Left cardiac atrium (tissue), 4 donors: ENCODE measurements at regions not wholly inside any gene's neighbourhood (a gene's known extent, or its start where the extent isn't known, plus 50 kb on each side); places are given as distances from the start of the nearest gene placed in this dataset.
A peak's percentile ranks its signal among the peaks of the same experiment; 100 is the strongest.

ENCODE experiments used
- ATAC-seq, 2 donors: fragments of 200-7000 bp; cut with Tn5 transposase; one replicate each; pipeline ENCODE4 v1.9.1; 2020; ENCODE audit warnings: mild to moderate bottlenecking in 2 of 2, moderate library complexity in 2 of 2
- DNase-seq: peaks from one replicate; pipeline ENCODE4 v3.0.0-alpha.2; 2020
- intact Hi-C, 2 donors: fragments of 100-400 bp; cut with DNase I; formaldehyde crosslinking; loops; one replicate each; pipeline versions ENCODE4 v1.14.1 to v1.15.1; 2022 to 2023
- donor health status: DM: no; HTN: yes; CAD: no.
- donor health status: DM: no; HTN: yes; CAD: no; lungs with severe emphysema.
- donor health status: DM: yes; HTN: yes; CAD: no.
- donor health status: Dilated cardiomyopathy.

DNA sequence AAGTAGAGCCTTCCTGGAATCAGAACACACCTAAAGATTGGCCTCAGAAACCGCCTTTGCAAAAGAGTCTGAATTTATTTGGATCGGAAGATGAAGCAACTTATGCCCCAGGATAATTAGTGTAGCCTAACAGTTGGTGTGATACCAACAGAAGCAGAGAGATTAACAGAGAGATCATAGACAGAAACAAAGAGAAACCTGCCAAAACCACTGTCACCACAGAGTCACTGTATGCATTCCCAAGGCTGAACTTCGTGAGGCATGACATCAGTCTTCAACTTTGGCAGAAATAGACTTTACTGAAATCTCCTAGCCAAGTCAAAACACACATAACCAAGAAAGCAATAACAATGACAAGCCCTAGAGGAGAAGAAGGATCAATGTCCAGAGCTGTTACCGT is 361.8 kb downstream of the ELAVL2 start:
- intact Hi-C loops = no loop called here
- no peak for ATAC-seq
- no peak for DNase-seq

DNA sequence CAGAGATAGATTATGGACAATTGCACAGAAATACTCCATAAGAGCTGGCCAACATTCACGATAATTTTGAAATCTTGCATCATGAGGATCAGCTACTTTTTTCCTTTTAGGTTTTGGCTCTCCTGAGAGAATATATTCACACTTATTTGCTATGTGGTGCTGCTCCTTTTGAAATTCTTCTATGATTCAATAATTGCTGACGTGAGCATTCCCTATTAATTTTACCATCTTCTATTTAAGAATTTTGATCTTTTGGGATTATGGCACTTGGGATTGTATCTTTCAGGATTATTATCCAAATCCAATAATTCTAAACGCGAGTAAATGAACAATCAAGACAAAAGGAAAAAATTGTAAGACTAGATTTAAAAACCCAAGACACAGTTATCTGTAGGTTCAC is 358.8 kb downstream of the ELAVL2 start:
- DNase-seq (no peak), ATAC-seq (no peak)
- intact Hi-C loops = no loop called here

DNA sequence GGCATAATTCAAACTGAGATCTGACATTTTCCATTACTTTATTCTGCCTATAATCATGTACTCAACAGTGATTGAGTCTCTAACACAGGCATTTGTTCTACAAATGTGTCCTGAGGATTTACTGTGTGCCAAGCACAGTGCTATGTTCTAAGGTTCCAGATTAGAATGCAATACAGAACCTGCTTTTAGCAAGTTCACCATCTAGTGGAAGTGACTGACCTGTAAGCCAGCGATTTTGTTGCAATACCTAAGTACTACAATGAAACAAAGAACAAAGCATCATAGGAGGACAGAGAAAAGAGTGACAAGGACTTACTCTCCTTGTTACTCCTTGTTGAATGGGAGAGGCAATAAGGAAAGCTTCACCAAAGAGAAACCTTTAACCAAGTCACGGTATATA is 348.1 kb downstream of the ELAVL2 start:
- ATAC-seq (no peak), DNase-seq (no peak)
- intact Hi-C loops = no loop called here

DNA sequence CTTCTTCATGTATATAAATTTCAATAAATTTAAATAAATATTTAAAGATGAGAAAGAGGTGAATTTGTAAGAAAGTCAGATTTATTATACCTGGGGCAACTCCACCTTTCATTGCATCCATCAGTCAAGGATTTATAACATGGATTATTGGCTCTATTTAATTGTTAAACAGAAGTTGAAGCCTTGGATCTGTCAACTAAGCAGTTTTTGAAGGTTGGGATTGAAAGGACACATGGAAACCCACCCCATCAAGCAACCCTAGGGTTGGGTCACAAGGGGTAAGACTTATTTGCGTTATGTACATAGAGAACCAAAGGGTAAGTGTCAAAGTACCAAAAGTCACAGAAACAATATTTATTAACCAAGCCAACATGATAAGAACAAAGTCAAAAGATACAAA is 342.5 kb downstream of the ELAVL2 start:
- DNase-seq (no peak), ATAC-seq (no peak)
- intact Hi-C loops = no loop called here

DNA sequence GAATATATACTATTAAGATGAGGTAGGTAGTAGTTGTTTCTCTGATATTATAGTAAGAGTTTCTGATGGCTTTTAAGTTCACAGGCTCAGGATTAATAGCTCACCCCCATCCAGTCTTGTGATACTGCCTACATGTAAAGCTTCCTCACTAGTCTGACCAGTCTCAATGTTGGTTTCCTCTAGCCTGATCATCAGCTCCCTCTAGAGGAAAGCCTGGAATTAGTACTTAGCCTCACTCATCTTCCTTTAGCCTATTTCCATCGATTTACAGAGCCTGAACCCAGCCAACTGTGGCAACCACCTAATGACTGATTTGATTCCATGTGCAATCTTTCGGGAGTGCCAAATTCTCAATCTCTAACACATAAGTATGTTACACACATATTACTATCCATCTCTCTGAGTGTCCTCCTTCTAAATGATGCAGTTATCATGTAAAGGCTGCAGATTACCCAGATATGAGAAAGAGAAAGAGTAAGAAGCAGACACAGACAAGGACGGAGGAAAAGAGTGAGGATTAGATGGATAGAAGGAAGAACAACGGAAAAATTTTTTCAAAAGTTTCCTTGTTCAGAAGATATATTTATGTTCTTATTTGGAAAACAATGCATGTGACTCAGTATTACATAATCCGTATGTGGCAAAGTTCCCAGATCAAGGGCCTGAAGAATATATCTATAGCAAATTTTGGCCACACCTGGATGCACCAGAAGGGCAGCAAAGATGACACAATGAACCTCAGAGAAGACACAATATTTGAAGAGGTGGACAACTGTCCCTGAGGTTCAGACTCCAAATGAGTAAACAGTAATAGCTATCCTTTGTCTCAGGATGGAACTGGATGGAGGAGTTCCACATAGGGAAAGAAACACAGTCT is 333.7 kb downstream of the ELAVL2 start:
- intact Hi-C loops = no loop called here
- ATAC-seq = peak; percentile 57 to 84
- DNase-seq = no peak

DNA sequence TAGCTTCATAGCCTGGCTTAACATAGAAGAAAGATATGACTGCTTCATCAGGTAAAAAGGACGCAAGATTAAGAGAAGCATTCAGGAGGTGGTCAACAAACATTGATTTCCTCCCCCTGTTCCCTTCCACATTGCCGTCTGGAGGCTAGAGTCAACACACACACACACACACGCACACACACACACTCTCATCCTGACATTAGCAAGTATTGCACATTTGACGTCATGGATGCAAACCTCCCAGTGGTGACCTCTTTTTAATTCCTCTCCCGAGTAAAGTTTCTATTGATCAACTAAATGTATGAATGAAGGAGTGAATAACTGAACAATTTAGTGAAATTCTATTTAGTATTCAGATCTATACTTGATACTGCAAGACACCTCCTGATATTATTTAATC is 332.8 kb downstream of the ELAVL2 start:
- ATAC-seq (no peak), DNase-seq (no peak)
- intact Hi-C loops = no loop called here

DNA sequence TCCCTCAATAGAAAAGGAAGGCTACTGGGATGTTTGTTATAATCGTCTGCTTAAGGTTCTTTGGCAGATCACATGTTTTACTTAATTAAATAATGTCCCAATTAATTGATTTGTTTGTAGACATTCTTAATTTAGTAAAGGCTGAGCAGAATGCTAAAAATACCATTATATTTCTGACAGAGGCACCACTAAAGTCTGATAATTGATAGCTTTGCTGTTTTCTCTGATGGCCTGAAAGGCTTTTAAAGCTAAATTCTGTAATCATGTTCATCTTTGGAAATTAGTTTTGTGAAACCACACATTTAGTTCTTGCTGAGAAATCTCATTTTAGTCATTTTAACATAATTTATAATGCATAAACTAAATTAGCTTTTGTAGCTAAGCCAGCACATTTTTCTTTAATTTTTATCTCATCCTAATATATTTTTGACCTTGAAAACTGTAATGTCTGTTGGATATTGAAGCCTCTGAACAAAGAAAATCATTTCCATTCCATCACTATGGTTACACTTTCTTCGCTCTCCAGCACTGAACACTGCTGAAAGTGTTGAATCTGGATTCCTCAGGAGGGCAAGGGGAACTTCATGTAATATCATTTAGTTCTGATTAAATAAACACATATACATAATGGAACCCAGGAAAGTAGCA is 329.4 kb downstream of the ELAVL2 start:
- no peak for ATAC-seq
- intact Hi-C loops = no loop called here
- DNase-seq = no peak

DNA sequence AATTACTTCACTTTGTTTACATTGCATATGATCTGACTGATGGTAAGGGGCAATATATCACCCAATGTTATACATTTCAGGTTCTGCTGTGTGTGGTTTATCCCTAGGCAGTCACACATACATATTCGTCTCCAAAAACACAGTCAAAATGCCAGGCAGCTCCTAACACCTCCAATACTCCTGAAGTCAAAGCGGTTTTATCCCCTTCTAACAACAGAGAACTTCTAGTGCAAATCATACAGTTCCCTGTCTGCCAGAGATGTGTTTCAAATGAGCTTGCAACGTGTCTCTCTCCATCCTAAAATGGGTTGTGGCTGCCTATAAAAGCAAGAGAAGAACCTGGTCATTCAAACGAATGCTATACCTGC is 328.9 kb downstream of the ELAVL2 start:
- ATAC-seq (no peak), DNase-seq (no peak)
- intact Hi-C loops = no loop called here

DNA sequence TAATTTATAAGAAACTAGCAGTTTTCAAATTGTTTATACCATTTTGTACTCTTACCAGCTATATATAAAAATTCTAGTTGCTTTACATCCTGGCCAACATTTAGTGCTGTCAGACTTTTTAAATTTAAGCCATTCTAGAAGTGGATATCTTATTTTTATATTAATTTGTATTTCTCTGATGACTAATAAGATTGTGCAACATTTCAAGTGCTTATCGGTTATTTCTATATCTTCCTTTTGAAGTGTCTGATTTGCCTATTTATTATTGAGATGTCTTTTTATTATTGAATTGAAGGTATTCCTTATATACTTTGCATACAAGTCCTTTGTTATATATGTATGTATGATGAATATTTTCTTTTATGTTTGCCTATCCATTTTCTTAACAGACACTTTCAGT is 324.0 kb downstream of the ELAVL2 start:
- no peak for ATAC-seq
- no peak for DNase-seq
- intact Hi-C loops = no loop called here

DNA sequence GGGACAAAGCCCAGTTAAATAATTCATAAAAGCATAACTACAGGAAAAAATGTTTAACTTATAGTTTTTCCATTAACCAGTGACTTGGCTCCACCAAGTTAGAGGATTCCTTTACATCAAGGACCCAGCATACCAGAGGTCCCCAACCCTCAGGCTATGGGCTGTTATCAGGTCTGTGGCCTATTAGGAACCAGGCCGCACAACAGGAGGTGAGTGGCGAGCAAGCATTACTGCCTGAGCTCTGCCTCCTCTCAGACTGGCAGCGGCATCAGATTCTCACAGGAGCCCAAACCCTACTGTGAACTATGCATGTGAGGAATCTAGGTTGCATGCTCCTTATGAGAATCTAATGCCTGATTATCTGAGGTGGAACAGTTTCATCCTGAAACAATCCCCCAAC is 303.1 kb downstream of the ELAVL2 start:
- DNase-seq = no peak
- intact Hi-C loops = no loop called here
- ATAC-seq = no peak

DNA sequence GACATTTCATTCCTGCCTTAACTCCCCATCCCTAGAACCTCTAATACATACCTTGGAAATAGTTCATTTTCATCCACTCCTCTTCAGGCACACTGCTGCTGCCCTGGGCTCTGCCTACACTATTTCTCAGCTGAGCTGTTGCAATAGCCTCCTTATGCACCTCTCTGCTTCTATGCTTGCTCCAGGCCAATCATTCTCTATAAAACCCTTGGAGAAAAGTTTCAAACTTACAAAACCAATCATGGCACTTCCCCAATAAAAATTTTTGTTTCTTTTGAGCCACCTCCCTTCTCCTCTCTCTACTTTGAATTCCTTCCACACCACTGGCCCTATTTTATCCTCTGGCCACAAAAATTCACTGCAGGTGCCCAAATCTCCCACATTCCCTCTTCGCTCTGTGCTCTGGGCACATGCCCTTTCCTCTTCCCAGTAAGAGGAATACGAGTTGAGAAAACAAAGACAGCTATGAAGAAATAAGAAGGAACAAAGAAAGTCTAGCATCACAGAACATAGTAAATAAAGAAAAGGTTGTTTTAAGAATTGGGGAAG is 301.4 kb downstream of the ELAVL2 start:
- intact Hi-C loops = no loop called here
- DNase-seq (no peak), ATAC-seq (no peak)

DNA sequence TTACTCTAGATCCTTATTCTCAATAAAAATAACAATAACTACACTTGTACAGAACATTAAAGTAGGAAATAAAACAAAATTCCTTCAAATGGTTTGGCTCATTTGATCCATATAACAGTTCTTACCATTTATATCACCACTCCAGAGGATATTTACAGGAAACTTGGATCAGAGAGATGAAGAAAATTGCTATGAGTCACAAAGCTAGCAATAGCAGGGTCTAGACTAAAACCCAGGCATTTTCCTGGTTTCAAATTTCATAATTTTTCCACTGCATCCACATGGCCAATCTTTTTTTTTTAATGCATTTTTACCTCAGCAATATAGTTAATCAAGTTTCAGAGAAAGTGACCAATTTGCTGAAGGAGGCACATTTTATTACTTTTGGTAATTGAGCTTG is 299.2 kb downstream of the ELAVL2 start:
- intact Hi-C loops = no loop called here
- DNase-seq (no peak), ATAC-seq (no peak)

DNA sequence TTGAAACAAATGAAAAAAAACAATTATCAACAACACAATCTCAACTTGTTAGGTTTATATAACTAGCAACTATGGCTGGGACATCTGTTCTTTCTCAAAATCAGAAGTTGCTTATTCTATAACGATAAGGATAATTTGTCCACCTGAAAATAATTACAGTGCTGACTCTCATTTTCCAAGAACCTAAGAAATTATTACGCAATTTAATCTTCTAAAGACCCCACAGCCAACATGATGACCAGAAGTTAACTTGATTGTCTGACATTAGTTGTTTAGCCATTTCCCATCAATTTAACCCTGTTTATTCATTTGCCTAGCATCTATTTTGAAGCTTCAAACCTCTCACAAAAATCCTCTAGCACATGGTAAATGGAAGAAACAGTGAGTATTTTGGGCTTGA is 293.8 kb downstream of the ELAVL2 start:
- no peak for ATAC-seq
- intact Hi-C loops = no loop called here
- no peak for DNase-seq

DNA sequence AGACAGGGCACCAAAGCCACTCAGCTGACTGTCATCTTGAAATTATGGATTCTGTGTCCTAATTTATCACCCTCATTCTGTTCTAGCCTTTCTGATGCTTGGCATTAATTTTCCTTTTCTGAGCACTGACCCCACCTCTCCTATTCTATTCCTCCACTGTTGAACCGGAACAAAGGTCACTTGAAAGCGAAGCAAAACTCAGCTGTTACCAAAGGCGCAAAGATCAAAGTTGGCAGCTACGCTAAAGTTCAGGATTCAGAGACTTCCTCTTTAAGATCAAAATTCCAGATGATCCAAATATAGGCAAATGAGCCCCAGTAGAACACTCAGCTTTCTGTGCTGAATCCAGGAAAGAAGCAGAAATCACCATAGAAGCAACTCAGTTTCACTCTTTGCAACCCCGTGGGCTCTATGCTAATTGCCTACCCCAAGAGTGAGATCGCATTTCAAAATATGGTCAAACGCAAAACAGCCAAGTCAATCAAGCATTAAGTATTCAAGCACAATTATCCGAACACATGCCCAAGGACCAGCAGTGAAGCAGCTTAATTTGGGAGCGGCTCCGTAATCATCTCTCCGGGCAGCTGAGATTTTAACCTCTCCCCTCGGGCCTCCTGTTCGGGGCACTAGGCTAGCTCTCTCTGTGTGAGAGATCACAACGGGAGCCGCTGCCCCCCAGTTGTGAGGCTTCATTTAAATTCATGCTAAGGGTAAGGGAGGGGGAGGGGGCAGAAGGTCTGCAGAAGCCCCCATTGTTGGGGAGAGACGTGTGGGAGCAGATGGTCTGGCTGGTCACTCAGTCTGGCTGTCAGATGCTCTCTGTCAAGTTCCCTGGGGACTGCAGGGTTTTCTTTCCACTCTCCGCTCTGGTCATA is 288.6 kb downstream of the ELAVL2 start:
- intact Hi-C loops = no loop called here
- ATAC-seq (no peak), DNase-seq (no peak)

DNA sequence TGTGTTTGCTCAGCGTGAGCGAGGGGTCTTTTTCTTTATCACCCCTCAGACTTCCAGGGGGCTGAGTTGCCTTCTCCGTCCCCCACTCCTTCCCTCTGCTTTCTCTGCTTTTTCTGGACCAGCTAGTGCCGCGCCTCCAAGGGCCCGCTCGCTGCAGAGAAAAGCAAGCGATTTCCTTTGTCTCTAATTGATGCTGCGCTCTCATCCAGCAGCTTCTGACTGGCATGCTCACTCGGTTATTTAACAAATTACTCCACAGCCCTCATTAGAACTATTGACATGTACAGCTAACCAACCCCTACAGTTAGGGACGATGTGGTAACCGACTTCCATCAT is 288.0 kb downstream of the ELAVL2 start:
- no peak for DNase-seq
- ATAC-seq = no peak
- intact Hi-C loops = no loop called here

DNA sequence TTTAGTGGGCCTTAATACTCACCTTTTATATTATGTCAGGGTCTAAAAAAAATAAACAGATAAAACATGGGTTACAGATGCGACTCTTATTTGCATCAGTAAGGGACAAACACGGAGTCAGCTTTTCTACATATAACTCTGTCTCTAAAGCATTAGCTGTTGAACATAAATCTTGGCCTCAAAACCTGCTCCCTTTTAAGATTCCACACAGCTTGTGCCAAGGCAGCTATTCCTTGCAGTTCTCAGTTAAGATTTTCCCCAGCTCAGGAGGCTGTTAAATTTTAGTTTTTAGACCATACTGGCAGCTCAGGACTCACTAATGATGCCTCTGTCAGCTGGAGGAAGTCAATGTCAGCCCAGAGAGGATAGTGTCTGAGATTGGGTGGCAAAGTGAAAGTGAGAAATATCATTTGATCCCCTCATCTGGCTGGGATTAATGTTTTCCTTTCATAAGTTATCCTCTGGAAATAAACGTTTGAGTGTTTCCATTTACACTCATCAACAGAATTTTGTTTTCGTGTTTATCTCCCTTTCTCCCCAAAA is 287.5 kb downstream of the ELAVL2 start:
- DNase-seq (no peak), ATAC-seq (no peak)
- intact Hi-C loops = no loop called here

DNA sequence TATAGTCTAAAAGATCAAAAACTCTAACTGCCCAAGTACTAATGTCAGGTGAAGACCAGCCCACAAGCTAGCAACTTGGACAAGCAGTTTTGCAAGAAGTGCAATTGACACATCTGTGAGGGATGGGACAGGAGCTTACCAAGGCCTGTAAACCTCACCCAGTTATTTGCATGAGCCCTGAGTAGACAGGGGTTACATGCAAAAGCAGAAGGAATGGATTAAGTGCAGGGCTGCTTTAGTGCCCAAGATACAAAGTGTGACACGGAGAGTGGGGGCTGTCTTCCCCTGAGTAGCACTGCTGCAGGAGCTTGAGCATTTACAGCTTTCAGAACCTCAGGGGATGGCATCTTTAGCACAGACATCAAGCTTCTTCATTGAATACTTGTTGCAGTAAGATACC is 286.7 kb downstream of the ELAVL2 start:
- intact Hi-C loops = no loop called here
- ATAC-seq = no peak
- no peak for DNase-seq

DNA sequence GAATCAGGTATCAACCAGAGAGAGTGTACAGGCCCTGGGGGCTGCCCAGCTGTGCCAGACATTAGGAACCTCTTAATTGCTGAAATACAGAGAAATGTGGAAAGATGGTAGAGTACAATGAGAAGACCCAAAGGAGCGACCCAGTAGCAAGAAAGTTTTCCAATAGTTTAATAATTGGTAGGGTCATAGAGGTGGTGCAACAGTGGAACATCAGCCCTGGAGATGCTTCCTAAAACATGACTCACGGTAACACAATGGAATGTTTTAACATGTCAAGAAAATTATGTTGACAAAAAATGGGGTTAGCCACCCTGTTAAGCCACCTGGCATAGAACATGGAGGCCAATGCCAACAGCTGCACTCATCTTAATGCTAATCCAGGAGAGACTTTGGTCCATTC is 284.1 kb downstream of the ELAVL2 start:
- ATAC-seq (peak in 1 of 2 donors; percentile 31), DNase-seq (no peak)
- intact Hi-C loops = no loop called here

DNA sequence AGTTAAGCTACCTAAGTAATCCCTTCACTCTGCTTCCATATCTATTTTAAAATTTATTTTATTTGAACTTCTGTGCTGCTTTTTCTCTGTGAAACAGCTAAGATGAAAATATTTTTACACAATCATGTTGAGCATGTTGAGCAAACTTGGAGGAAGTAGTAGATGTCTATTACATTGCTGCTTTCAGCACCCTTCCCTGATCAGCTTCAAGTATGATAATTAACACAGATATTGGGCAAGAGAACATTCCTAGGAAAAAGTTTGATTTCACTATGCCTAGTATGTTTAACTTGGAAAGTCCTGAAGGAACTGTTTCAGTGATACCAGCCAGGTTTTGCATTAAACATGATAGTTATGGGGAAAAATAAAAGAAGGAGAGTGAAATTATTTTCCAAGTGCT is 283.6 kb downstream of the ELAVL2 start:
- intact Hi-C loops = no loop called here
- no peak for DNase-seq
- peak; percentile 23 to 91 for ATAC-seq

DNA sequence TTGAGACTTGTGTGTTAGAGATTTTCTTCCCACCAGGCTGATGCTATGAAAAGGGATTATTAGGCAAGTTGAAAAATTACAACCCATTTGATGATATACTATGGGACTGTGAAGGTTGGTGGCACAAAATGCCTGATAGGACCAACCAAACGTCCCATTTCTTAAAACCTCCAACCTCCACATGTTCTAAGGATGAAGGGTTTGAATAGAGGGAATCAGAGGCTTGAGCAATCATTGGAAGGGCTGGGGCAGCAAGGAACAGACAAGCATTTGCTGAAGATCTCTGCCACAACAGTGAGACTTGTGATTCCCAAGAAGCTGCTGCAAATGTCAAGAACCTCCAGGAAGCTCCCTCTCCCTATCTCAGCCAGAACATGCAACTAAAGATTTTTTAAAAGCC is 283.1 kb downstream of the ELAVL2 start:
- ATAC-seq (no peak), DNase-seq (no peak)
- intact Hi-C loops = no loop called here
